GM12891 (cell line): ENCODE measurements at regions not wholly inside any gene's neighbourhood (a gene's known extent, or its start where the extent isn't known, plus 50 kb on each side); places are given as distances from the start of the nearest gene placed in this dataset.
"Not testable (repeated sequence)": the region's sequence is repeated elsewhere in the genome, so short reads cannot be mapped to it uniquely, and the experiment has no call there.

Source experiments
- DNase-seq: peaks from one replicate; pipeline ENCODE4 v3.0.0; 2011; ENCODE audit warnings: low spot score; ENCODE audit not compliant: insufficient read length
- FAIRE-seq: peaks from 2 replicates; lab custom pipeline; 2011; peaks lifted over from hg19 to GRCh38; lab: Jason Lieb, UNC
- PAX5 ChIP-seq: IDR thresholded peaks from 2 replicates; pipeline ENCODE4 v1.6.1; 2011; ENCODE audit warnings: low read length, moderate library complexity, mild to moderate bottlenecking; ENCODE audit not compliant: insufficient read depth, severe bottlenecking
- POLR2A ChIP-seq: IDR thresholded peaks from 2 replicates; pipeline ENCODE4 v1.6.1; 2011; ENCODE audit warnings: low read depth, low read length, control low read depth
- POLR2AphosphoS5 ChIP-seq: IDR thresholded peaks from 2 replicates; pipeline ENCODE4 v1.6.1; 2011; ENCODE audit warnings: low read depth, low read length, control low read depth
- POU2F2 ChIP-seq: IDR thresholded peaks from 2 replicates; pipeline ENCODE4 v1.6.1; 2011; ENCODE audit warnings: low read depth, mild to moderate bottlenecking, control low read depth, low read length, moderate library complexity
- SPI1 ChIP-seq: IDR thresholded peaks from 2 replicates; pipeline ENCODE4 v1.6.1; 2011; ENCODE audit warnings: low read depth, low read length, control low read depth
- TAF1 ChIP-seq: IDR thresholded peaks from 2 replicates; pipeline ENCODE4 v1.6.1; 2011; ENCODE audit warnings: low read depth, low read length, control low read depth

GRCh38 chr2:133856678-133857077, 288.4 kb upstream of the NCKAP5 start:
- DNase-seq (no peak), FAIRE-seq (no peak)
- no peak for TF ChIP-seq POLR2AphosphoS5
- TF ChIP-seq SPI1: no peak
- no peak for TF ChIP-seq TAF1
- no peak for TF ChIP-seq POLR2A
- TF ChIP-seq PAX5: no peak
- TF ChIP-seq POU2F2: no peak

- FAIRE-seq (no peak), DNase-seq (no peak)
- no peak for TF ChIP-seq TAF1
- no peak for TF ChIP-seq POLR2A
- TF ChIP-seq PAX5: no peak
- TF ChIP-seq POLR2AphosphoS5: no peak
- TF ChIP-seq SPI1: no peak
- no peak for TF ChIP-seq POU2F2
These were observed 291.3 kb upstream of the NCKAP5 start for GRCh38 chr2:133859578-133859977.

GRCh38 chr2:133862400-133862977, 294.2 kb upstream of the NCKAP5 start:
- TF ChIP-seq PAX5: no peak
- DNase-seq (no peak), FAIRE-seq (no peak)

DNA sequence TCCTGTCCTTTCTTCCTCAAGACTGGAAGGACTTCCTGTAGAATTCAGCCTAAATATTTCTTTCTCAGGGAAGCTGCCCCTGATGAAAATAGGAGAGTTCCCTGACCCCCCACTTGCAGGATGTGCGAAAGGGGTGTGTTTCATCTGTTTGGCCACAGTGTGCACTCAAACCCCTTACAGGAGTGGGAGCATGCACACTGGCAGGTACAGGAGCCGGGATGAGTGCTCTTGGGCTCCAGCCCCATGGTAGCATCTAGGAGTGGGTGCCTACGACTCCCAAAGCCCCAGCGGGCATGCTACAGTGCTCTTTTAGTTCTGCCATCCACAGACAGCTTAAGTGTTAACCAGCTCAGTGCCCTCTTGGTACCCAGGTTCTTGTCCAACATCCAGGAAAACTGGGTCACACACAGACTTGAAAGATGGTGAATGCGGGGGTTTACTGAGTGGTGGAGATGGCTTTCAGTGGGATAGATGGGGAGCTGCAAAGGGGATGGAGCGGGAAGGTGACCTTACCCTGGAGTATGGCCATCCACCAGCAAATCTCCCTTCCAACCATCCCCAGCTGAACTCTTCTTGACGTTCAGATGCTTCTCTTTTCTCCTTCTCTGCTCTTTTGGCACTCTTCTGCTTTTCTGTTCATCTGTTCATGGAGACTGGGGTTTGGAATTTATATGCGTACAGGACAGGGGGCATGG, 295.0 kb upstream of the NCKAP5 start:
- no peak for DNase-seq
- TF ChIP-seq TAF1 (no peak), POLR2A (no peak), POU2F2 (no peak), SPI1 (no peak), POLR2AphosphoS5 (no peak), PAX5 (no peak)
- FAIRE-seq: no peak

DNA sequence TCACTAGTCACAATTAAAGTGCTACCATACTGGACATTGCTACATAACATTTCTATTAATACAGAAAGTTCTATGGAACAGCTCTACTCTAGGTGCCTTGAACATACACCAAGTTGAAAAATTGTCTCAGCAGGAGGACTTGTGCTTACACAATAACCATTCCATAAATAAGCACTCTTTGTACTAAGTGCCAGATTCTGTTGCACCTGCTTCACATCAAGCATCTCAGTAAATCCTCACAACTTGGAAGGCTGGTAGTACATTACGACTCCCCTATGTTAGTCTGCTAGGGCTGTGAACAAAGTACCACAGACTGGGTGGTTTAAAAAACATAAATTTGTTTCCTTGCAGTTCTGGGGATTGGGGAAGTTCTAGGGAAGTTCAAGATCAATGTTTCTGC, 296.9 kb upstream of the NCKAP5 start:
- TF ChIP-seq PAX5 (no peak), POLR2AphosphoS5 (no peak), POU2F2 (no peak), SPI1 (no peak), POLR2A (no peak), TAF1 (no peak)
- DNase-seq (no peak), FAIRE-seq (no peak)

DNA sequence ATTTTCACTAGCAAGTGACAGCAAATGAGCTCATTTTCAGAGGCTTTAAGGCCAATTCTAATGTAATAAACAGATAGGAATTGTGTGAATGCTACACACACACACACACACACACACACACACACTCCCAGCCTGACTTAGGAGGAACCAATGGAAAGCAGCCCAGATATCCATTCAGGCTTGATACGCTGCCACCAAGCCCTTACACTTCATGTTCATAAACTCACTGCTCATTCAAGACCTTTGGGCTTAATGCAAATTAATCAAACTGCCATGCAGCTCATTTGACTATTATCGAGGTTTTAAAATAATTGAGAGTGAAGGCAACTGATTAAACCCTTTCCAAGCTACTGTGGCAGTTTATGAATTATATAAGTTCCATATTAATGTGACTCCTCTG, 298.9 kb upstream of the NCKAP5 start:
- FAIRE-seq (no peak), DNase-seq (no peak)
- TF ChIP-seq POLR2AphosphoS5 (no peak), SPI1 (no peak), POU2F2 (no peak), PAX5 (no peak), TAF1 (no peak), POLR2A (no peak)

DNA sequence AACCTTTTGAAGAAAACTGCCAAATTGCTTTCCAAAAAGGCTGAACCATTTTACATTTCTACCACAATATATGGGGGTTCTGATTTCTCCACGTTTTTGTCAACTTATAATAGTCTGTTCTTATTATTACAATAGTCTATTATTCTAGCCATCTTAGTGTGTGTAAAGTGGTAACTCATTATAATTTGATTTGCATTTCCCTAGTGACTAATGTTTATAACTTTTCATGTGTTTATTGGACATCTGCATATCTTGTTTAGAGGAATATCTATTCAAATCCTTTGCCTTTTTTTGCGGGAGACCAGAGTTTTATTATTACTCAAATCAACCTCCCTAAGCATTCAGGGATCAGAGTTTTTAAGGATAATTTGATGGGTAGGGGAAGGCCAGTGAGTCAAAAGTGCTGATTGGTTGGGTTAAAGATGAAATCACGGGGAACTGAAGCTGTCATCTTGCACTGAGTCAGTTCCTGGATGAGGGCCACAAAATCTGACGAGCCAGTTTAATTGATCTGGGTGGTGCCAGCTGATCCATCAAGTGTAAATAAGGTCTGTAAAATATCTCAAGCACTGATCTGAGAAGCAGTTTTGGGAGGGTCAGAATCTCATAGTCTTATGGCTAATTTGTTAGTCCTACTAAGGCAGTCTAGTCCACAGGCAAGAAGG, 303.4 kb upstream of the NCKAP5 start:
- TF ChIP-seq TAF1: no peak
- TF ChIP-seq POLR2A: no peak
- no peak for TF ChIP-seq SPI1
- TF ChIP-seq PAX5: no peak
- TF ChIP-seq POLR2AphosphoS5: no peak
- TF ChIP-seq POU2F2: no peak
- DNase-seq (no peak), FAIRE-seq (no peak)

DNA sequence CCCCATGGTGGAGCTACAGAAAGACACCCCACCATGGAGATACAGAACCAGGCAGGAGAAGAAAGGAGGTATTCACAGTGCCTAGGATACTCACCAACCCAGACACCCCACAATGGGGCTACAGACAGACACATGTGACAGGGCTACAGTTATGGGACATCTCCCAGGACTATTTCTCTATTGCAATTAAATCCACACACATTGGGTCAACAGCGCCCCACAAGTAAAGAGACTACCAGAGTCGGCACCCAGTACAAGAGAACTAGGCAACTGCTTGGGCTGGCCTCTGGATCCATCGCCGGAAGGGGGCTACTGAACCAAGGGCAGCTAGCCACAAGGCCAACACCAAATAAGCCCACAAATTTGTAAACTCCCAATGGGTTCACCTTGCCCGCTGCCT, 310.1 kb upstream of the NCKAP5 start:
- TF ChIP-seq POU2F2: no peak
- no peak for TF ChIP-seq POLR2AphosphoS5
- no peak for TF ChIP-seq SPI1
- TF ChIP-seq PAX5: no peak
- no peak for TF ChIP-seq TAF1
- no peak for TF ChIP-seq POLR2A
- DNase-seq (no peak), FAIRE-seq (no peak)

DNA sequence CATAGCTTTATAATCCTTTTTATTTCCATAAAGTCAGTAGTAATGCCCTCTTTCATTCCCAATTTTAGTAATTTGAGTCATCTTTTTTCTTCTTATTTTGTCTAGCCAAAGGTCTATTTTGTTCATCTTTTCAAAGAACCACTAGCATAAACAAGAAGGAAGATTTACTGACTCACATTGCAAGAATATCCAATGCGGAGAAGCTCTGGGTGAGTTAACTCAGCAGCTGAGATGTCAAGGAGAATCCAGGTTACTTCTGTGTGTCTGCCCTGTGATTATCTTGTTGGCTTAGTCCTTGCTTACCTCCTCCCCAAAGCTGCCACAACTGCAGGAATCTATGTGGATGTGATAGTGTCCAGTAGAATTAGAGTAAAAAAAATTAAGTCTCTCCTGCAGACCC, 311.4 kb upstream of the NCKAP5 start:
- DNase-seq: no peak
- no peak for TF ChIP-seq PAX5
- TF ChIP-seq POLR2AphosphoS5: no peak
- no peak for TF ChIP-seq SPI1
- TF ChIP-seq POU2F2: no peak
- TF ChIP-seq POLR2A: no peak
- no peak for TF ChIP-seq TAF1
- FAIRE-seq: no peak

GRCh38 chr2:133882159-133882558, 313.9 kb upstream of the NCKAP5 start:
- DNase-seq, FAIRE-seq: not testable (repeated sequence)

DNA sequence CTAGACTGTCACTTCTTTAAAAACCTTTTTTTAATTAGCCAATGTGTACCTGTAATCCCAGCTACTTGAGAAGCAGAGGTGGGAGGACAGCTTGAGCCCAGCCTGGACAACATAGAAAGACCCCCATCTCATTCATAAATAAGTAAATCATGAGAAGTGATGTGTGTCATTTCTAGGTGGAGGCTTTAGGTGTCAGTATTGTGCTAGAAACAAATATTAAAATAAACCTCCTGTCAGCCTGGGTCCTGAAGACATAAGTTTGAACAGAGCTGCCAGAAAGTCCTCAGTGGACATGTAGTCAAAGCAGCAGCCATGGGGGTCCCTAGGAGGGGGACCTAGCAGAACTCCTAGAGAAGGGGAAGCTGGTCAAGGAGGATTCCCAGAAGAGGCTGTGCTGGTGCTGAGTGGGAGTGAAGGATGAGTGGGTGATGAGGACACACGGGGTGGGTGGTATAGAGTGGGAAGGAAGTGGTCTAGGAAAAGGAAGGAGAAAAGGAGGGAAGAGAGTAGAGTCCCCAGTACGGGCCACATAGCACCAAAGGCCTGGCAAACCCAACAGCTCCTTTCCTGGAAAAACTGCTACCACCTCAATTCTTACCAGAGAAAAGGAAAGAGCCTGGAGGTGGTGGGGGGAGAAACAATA, 316.6 kb upstream of the NCKAP5 start:
- TF ChIP-seq POLR2A: no peak
- no peak for FAIRE-seq
- DNase-seq: no peak
